ENCODE measurements at regions not wholly inside any gene's neighbourhood (a gene's known extent, or its start where the extent isn't known, plus 50 kb on each side); places are given as distances from the start of the nearest gene placed in this dataset.

- TF ChIP-seq ESRRA (CRISPR knock-in tag; IDR thresholded peaks at IDR 0.05; ENCODE audit: borderline replicate concordance) (no peak), ATF2 (CRISPR knock-in tag; IDR thresholded peaks at IDR 0.05; ENCODE audit: borderline replicate concordance, low read depth) (no peak), TEAD4 (CRISPR knock-in tag; IDR thresholded peaks at IDR 0.05) (no peak)
- TF ChIP-seq, protein P1, sequence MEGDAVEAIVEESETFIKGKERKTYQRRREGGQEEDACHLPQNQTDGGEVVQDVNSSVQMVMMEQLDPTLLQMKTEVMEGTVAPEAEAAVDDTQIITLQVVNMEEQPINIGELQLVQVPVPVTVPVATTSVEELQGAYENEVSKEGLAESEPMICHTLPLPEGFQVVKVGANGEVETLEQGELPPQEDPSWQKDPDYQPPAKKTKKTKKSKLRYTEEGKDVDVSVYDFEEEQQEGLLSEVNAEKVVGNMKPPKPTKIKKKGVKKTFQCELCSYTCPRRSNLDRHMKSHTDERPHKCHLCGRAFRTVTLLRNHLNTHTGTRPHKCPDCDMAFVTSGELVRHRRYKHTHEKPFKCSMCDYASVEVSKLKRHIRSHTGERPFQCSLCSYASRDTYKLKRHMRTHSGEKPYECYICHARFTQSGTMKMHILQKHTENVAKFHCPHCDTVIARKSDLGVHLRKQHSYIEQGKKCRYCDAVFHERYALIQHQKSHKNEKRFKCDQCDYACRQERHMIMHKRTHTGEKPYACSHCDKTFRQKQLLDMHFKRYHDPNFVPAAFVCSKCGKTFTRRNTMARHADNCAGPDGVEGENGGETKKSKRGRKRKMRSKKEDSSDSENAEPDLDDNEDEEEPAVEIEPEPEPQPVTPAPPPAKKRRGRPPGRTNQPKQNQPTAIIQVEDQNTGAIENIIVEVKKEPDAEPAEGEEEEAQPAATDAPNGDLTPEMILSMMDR (IDR thresholded peaks at IDR 0.05): no peak
These were observed 356.3 kb downstream of the MAT2B start for GRCh38 chr5:163861670-163862069.
